ENCODE measurements at regions not wholly inside any gene's neighbourhood (a gene's known extent, or its start where the extent isn't known, plus 50 kb on each side); places are given as distances from the start of the nearest gene placed in this dataset.
A peak's percentile ranks its signal among the peaks of the same experiment; 100 is the strongest.
"Not testable (repeated sequence)": the region's sequence is repeated elsewhere in the genome, so short reads cannot be mapped to it uniquely, and the experiment has no call there.

GRCh38 chrX:26672571-26672970, 456.6 kb downstream of the MAGEB5 start:
- intact Hi-C loops (cut with DNase I): no loop called here
- no peak for DNase-seq (ENCODE audit: low spot score)
- no peak for ATAC-seq

GRCh38 chrX:26670521-26670920, 454.6 kb downstream of the MAGEB5 start:
- DNase-seq (ENCODE audit: low spot score): no peak
- intact Hi-C loops (cut with DNase I): no loop called here
- no peak for ATAC-seq

- no peak for ATAC-seq
- intact Hi-C loops (cut with DNase I): no loop called here
- no peak for DNase-seq (ENCODE audit: low spot score)
Observed at GRCh38 chrX:26664919-26665318, 448.9 kb downstream of the MAGEB5 start.

GRCh38 chrX:26653050-26653449, 437.1 kb downstream of the MAGEB5 start:
- ATAC-seq (no peak), DNase-seq (ENCODE audit: low spot score) (no peak)
- intact Hi-C loops (cut with DNase I): no loop called here

GRCh38 chrX:26651755-26652154, 435.8 kb downstream of the MAGEB5 start:
- intact Hi-C loops (cut with DNase I): no loop called here
- DNase-seq (ENCODE audit: low spot score) (no peak), ATAC-seq (no peak)

GRCh38 chrX:26649534-26649933, 433.6 kb downstream of the MAGEB5 start:
- DNase-seq (ENCODE audit: low spot score) (no peak), ATAC-seq (no peak)
- intact Hi-C loops (cut with DNase I): no loop called here

GRCh38 chrX:26631385-26631784, 415.4 kb downstream of the MAGEB5 start:
- intact Hi-C loops (cut with DNase I): no loop called here
- no peak for ATAC-seq
- no peak for DNase-seq (ENCODE audit: low spot score)

- intact Hi-C loops (cut with DNase I): no loop called here
- DNase-seq (ENCODE audit: low spot score): no peak
- no peak for ATAC-seq
Observed at GRCh38 chrX:26613956-26614355, 398.0 kb downstream of the MAGEB5 start.

GRCh38 chrX:26606971-26607370, 391.0 kb downstream of the MAGEB5 start:
- ATAC-seq (no peak), DNase-seq (ENCODE audit: low spot score) (no peak)
- intact Hi-C loops (cut with DNase I): no loop called here

- intact Hi-C loops (cut with DNase I): no loop called here
- DNase-seq (ENCODE audit: low spot score): no peak
- no peak for ATAC-seq
Observed at GRCh38 chrX:26597981-26598380, 382.0 kb downstream of the MAGEB5 start.

GRCh38 chrX:26590849-26591248, 374.9 kb downstream of the MAGEB5 start:
- ATAC-seq: no peak
- intact Hi-C loops (cut with DNase I): no loop called here

GRCh38 chrX:26586570-26586969, 370.6 kb downstream of the MAGEB5 start:
- intact Hi-C loops (cut with DNase I): no loop called here
- ATAC-seq (no peak), DNase-seq (ENCODE audit: low spot score) (no peak)

More at GRCh38 chrX:26590849-26591248, 374.9 kb downstream of the MAGEB5 start:
- no peak for DNase-seq (ENCODE audit: low spot score)

GRCh38 chrX:26581091-26581490, 365.1 kb downstream of the MAGEB5 start:
- no peak for ATAC-seq
- no peak for DNase-seq (ENCODE audit: low spot score)
- intact Hi-C loops (cut with DNase I): no loop called here

- ATAC-seq (no peak), DNase-seq (ENCODE audit: low spot score) (no peak)
- intact Hi-C loops (cut with DNase I): no loop called here
Observed at GRCh38 chrX:26580021-26580420, 364.1 kb downstream of the MAGEB5 start.

- no peak for ATAC-seq
- intact Hi-C loops (cut with DNase I): no loop called here
- DNase-seq (ENCODE audit: low spot score): no peak
Observed at GRCh38 chrX:26574234-26574633, 358.3 kb downstream of the MAGEB5 start.

- intact Hi-C loops (cut with DNase I): no loop called here
- ATAC-seq (peak; percentile 72), DNase-seq (ENCODE audit: low spot score) (no peak)
Observed at GRCh38 chrX:26562156-26562555, 346.2 kb downstream of the MAGEB5 start.

GRCh38 chrX:26559855-26560254, 343.9 kb downstream of the MAGEB5 start:
- ATAC-seq (no peak), DNase-seq (ENCODE audit: low spot score) (no peak)
- intact Hi-C loops (cut with DNase I): no loop called here

- DNase-seq (ENCODE audit: low spot score) (no peak), ATAC-seq (no peak)
- intact Hi-C loops (cut with DNase I): no loop called here
Observed at GRCh38 chrX:26558719-26559386, 342.9 kb downstream of the MAGEB5 start.

GRCh38 chrX:26557691-26558321, 341.8 kb downstream of the MAGEB5 start:
- DNase-seq (ENCODE audit: low spot score) (no peak), ATAC-seq (peak; percentile 26)
- intact Hi-C loops (cut with DNase I): no loop called here

- DNase-seq (ENCODE audit: low spot score); ATAC-seq; intact Hi-C loops (cut with DNase I): not testable (repeated sequence)
Observed at GRCh38 chrX:26525768-26526167, 309.8 kb downstream of the MAGEB5 start.

- intact Hi-C loops (cut with DNase I): no loop called here
- ATAC-seq: no peak
Observed at GRCh38 chrX:26522501-26522900, 306.5 kb downstream of the MAGEB5 start.

More at GRCh38 chrX:26522501-26522900, 306.5 kb downstream of the MAGEB5 start:
- no peak for DNase-seq (ENCODE audit: low spot score)
